Activated CD4-positive, alpha-beta T cell treated with anti-CD3 and anti-CD28 coated beads, Interleukin-2, Interleukin-4, amounts not matched to agents 100 ng/mL and 50 ng/mL, durations not matched to agents 16 hours and 8 hours (primary cell): ENCODE measurements at regions not wholly inside any gene's neighbourhood (a gene's known extent, or its start where the extent isn't known, plus 50 kb on each side); places are given as distances from the start of the nearest gene placed in this dataset.

Source experiments
- DNase-seq: peaks from one replicate; pipeline ENCODE4 v3.0.0-alpha.2; 2020; ENCODE audit warnings: low spot score

DNA sequence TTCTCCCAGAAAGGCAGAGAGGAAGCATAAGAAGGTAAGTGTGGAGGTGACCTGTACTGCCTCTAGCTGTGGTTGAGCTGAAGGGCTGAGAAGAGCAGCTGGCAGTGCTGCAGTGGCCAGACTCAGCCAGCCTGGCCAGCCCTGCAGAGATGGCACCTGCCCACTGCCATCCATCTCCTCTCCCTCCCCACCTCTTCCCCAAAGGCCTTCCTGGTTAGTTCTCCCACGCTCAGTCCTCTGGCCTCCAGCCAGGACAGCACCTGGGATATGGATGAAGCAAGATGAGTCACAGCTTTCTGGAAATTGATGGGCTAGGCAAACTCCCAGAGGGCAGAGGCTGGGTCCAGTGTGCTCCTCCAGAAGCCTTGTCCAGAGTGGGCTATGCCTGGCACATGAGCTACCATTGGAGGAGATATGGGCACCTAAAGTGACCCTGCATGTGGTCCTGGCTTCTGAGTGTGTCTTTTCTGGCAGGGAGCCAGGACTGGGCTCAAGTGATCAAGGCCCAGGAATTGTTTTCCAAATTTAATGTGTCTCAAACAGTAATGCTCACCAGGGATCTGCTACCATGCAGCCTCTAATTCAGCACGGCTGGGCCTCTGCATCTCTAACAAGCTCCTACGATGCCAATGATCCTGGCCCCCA, 81.0 kb upstream of the CACUL1 start:
- DNase-seq = no peak

DNA sequence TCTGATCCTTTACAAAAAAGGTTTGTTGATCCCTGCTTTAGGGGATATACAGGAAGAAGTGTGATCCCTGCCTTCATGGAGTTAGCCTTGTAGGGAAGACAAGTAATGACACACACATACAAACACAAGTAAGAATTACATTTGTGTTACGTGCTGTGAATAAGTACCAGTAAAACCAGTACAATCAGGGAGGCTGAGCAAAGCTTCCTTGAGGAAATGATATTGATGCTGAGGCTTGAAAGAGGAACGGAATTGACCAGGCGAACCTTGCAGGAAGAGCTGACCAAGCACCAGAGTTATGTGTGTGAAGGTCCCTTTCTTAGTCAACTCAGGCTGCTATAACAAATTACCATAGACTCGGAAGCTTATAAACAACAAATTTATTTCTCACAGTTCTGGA, 83.6 kb upstream of the CACUL1 start:
- DNase-seq = no peak

DNA sequence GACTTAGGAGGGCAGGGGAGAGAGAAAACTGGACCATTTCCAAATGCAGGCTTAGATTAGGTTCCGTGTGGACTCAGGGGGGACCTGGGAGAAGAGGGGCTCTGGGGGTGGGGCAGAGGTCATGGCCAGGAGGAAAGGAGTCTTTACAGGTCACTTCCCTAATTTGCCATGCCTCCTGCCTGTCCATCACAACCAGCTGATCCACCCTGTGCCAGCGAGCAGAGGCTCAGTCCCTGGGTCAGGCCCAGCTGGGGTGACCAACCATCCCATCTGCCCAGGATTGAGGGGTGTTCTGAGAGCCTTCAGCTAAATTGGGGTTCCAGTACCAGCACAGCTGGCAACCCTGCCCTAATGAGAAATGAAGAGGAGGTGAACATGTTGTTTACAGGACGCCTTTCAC, 84.6 kb upstream of the CACUL1 start:
- DNase-seq = no peak

DNA sequence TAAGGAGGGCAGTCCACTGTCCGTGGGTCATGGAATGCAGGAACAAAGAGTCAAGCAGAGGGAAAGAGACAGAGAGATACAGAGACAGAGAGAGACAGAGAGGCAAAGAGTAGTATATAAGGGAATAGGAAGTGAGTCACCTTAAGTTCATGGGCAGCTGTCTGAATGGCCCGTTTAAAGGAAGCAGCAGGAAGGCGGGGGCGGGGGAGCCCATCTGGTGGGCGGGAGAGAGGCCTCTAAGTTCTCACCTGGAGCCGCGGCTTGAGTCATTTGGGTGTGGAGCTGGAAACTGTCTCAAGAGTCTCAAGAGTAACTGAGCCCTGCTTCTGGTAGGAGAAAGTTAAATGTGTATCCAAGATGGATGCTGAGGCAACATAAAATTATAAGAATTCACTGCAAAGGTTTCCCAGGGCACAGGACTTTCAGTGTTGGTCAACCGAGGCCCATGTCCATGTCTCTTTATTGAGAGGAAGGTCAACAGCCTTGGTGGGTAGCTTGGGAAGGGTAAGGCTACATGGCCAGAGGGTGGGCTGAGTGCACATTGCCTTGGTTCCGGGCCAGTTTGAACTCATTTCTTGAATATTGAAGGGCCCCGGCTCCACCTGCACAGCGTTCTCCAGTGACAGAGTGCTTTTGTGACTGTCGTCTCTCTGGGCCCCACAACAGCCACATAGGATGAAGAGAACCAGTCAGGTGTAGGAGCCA, 85.5 kb upstream of the CACUL1 start:
- peak; percentile 36 for DNase-seq

DNA sequence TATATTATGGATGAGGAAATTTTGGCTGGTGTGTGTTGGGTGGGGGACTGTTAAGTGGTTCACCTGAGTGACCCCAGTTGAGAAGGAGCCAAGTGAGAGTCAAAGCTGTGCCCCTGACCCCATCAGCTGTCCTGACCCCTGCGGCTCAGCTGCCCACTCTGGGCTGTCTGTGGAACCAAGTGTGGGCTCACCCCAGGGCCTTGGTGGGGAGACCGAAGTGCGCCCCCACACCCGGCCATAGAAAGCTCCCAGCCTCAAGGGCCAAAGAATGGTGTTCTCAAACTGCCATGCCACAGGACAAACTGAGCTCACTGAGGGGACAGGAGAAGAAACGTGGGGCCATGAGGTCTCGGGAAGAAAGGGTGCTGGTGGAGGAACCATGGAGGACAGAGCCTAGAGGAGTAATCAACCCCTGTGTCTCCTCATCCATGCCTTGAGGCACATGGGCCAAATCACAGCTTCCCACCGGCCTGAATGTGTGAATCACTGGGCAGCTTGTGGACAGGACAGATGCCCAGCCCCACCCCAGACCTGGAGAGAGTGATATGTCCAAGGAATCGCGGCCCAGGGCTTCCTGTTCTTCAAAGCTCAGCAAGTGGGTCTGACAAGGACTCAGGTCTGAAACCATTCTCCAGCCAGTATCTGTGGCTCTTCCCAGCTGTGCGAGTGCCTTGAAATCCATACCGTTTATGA, 86.2 kb upstream of the CACUL1 start:
- DNase-seq = no peak

DNA sequence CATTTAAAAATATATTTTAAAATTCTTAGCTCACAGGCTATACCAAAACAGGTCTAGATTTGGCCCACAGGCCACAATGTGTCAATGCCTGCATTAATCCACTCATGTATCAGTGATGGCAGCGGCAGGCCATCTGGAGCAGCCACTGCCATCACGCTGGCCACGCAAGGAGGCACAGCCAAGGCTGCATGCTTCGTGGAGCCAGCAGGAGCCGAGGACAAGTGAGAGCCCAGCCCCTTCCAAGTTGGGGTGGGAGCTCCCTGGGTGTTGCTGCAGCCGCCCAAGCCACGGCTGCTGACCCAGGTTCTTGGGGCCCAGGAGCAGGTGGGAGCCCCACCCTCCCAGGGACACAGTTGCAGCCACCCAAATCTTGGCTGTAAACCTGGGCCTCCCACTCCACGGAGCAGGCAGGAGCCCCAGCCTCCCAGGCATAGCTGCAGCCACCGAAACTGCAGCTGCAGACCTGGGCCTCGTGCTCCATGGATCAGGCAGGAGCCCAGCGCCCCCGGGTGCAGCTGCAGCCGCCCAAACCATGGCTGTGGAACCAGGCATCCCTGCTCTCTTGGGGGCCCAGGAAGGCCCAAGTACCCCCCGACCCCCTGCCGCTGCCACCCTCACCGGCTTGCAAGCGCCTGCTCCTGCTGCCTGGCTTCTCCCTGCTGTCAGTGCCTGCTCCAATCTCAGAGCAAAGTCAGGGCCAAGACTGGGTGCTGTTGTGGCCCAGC, 87.3 kb upstream of the CACUL1 start:
- DNase-seq = no peak

GRCh38 chr10:118842843-118843624, 88.3 kb upstream of the CACUL1 start:
- no peak for DNase-seq

- DNase-seq = no peak
Measured at GRCh38 chr10:118843647-118844265, 89.0 kb upstream of the CACUL1 start.

GRCh38 chr10:118844731-118845521, 90.2 kb upstream of the CACUL1 start:
- no peak for DNase-seq

GRCh38 chr10:118845776-118846175, 91.0 kb upstream of the CACUL1 start:
- DNase-seq = no peak

DNA sequence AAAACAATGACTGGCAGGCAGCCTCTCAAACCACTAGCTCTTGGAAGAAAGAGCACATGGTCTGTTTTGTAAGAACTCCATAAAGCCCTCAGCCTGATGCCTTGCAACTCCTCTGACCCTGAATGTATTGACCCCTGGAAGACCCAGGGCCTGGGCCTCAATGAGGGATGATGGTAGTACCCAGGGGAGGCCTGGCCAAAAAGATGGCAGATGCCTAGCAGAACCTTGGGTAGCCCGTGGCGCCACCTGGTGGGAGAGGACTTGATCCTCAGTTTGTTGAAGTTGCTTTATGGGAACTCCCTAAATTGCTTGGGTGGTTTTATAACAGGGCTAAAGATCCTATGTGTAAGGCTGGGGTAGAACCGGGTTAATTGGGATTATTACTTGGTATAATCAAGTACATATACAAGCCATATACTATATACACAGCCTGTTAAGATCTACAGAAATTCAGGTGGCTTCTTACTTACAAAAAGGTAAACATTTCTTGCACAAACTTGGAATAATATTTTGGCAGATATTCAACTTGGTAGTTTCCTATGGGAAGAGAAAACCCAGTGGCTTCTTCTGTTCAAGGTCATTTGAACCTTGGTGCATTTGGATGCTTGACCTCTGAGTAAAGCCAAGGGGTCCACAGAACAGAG, 95.8 kb upstream of the CACUL1 start:
- DNase-seq = peak; percentile 69

DNA sequence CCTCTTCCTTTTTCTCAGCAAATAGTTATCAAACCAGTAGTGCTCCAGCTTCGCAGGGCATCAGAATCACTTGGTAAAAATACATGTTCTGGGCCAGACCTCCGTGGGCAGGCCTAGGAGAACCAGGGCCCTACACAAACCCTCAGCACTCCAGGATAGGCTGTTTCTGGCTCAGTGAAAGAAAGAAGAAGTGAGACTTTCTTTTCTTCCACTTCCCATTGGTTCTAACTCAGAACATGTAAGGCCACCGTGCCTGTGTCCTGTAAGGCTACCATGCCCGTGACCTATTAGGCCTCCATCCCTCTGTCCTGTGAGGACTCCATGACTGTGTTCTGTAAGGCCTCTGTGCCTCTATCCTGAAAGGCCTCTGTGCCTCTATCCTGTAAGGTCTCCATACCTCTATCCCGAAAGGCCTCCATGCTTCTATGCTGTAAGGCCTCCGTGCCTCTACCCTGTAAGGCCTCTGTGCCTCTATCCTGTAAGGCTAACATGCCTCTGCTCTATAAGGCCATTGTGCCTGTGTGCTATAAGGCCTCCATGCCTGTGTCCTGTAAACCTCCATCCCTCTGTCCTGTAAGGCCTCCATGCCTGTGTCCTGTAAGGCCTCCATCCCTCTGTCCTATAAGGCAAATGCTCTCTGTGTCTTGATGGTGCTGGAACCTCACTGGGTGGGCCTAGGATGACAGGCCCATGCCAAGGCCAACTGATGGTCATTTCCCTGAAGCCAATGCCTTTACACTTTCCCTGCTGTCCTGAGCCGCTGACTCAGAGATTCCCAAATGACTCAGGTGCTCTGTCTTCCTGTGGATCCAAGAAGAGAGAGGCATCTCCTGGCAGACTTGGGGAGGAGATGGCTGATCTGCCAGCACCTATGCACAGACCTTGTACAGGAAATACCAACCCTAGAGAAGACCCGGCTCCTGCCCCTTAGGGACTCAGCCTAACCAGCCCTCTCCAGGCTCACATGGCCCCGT, 96.6 kb upstream of the CACUL1 start:
- DNase-seq = no peak

GRCh38 chr10:118853916-118854315, 99.1 kb upstream of the CACUL1 start:
- no peak for DNase-seq

GRCh38 chr10:118856106-118856505, 101.3 kb upstream of the CACUL1 start:
- no peak for DNase-seq

DNA sequence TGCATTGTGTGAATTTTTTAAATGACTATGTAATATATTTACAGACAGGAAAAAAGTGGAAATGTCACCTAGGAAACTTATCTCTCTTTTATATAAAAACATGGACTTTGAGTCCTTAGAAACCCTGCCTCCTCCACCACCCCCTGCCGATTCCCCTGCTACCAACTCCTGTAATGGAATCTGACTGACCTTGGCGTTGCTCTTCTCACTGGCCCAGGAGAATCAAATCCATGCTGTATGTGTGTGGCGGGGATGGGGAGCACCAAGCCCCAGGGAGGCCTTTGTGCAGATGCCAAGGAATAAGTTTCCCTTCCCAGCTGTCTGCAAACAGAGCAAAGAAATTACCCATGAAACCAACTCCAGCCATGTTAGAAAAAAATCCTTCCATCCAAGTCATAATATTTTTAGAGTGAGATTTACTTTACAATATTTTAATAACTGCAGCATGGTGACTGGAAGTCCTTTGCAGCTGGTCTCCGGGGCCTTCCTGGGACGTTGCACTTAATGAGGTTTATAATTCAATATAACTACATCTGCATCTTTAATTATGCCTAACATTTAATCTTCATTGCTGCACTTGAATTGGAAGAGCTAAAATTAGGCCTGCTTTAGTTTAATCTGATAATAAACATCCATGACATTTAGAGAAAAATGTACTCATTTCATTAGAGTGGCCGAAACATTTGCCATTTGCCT, 111.4 kb upstream of the CACUL1 start:
- no peak for DNase-seq

DNA sequence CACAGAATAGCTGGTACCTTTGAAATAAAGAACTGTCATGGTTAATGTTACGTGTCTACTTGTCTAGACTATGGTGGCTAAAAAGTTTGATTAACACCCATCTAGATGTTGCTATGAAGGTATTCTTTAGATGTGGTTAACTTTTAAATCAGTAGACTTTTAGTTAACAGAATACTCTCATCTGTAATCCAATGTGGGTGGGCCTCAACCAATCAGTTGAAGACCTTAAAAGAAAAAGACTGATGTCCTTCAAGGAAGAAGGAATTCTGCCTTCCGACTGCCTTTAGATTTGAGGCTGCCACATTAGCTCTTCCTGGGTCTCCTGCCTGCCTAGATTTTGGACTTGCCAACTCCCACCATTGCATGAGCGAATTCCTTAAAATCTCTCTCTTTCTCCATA, 113.0 kb upstream of the CACUL1 start:
- no peak for DNase-seq

GRCh38 chr10:118868589-118868988, 113.8 kb upstream of the CACUL1 start:
- DNase-seq = peak; percentile 41
